HG03066 (cell line): ENCODE measurements at regions not wholly inside any gene's neighbourhood (a gene's known extent, or its start where the extent isn't known, plus 50 kb on each side); places are given as distances from the start of the nearest gene placed in this dataset.

Experiments
- ATAC-seq: cut with Tn5 transposase; IDR thresholded peaks from one replicate; pipeline ENCODE4 v1.9.1; 2021; ENCODE audit warnings: low read depth; ENCODE audit not compliant: unreplicated experiment

- no peak for ATAC-seq
Measured at GRCh38 chr21:31503939-31504338, 155.6 kb upstream of the SOD1 start.

GRCh38 chr21:31503467-31503866, 156.0 kb upstream of the SOD1 start:
- ATAC-seq = no peak

GRCh38 chr21:31502537-31503143, 156.9 kb upstream of the SOD1 start:
- ATAC-seq = no peak

- ATAC-seq = no peak
Measured at GRCh38 chr21:31501926-31502325, 157.6 kb upstream of the SOD1 start.

GRCh38 chr21:31500982-31501381, 156.9 kb upstream of the TIAM1 start:
- ATAC-seq = no peak

GRCh38 chr21:31500071-31500470, 156.0 kb upstream of the TIAM1 start:
- ATAC-seq = no peak

- no peak for ATAC-seq
Measured at GRCh38 chr21:31498985-31499384, 154.9 kb upstream of the TIAM1 start.

GRCh38 chr21:31497914-31498313, 153.9 kb upstream of the TIAM1 start:
- ATAC-seq = no peak

GRCh38 chr21:31493350-31493880, 149.4 kb upstream of the TIAM1 start:
- ATAC-seq = no peak

- no peak for ATAC-seq
Measured at GRCh38 chr21:31491617-31492016, 147.6 kb upstream of the TIAM1 start.

- ATAC-seq = no peak
Measured at GRCh38 chr21:31490443-31490842, 146.4 kb upstream of the TIAM1 start.

- no peak for ATAC-seq
Measured at GRCh38 chr21:31489726-31490125, 145.7 kb upstream of the TIAM1 start.

GRCh38 chr21:31489014-31489413, 145.0 kb upstream of the TIAM1 start:
- ATAC-seq = no peak

GRCh38 chr21:31484219-31484618, 140.2 kb upstream of the TIAM1 start:
- no peak for ATAC-seq

GRCh38 chr21:31483146-31483545, 139.1 kb upstream of the TIAM1 start:
- no peak for ATAC-seq

GRCh38 chr21:31482460-31482859, 138.4 kb upstream of the TIAM1 start:
- no peak for ATAC-seq

- ATAC-seq = no peak
Measured at GRCh38 chr21:31480228-31480627, 136.2 kb upstream of the TIAM1 start.

GRCh38 chr21:31479714-31480113, 135.7 kb upstream of the TIAM1 start:
- ATAC-seq = no peak

GRCh38 chr21:31479222-31479621, 135.2 kb upstream of the TIAM1 start:
- no peak for ATAC-seq

- ATAC-seq = no peak
Measured at GRCh38 chr21:31476263-31477022, 132.4 kb upstream of the TIAM1 start.

GRCh38 chr21:31475223-31475622, 131.2 kb upstream of the TIAM1 start:
- ATAC-seq = no peak

- ATAC-seq = no peak
Measured at GRCh38 chr21:31473685-31474345, 129.8 kb upstream of the TIAM1 start.
